Kidney (tissue), 13 donors: ENCODE measurements at regions not wholly inside any gene's neighbourhood (a gene's known extent, or its start where the extent isn't known, plus 50 kb on each side); places are given as distances from the start of the nearest gene placed in this dataset.

Experiments used
- DNase-seq, 5 donors: peaks; one replicate each; pipeline ENCODE4 v3.0.0-alpha.2; 2013 to 2020
- FAIRE-seq: peaks from 2 replicates; lab custom pipeline; 2012; peaks lifted over from hg19 to GRCh38; lab: Jason Lieb, UNC
- H3K27ac ChIP-seq, 2 donors: one replicate each; pipeline ENCODE4 v1.7.0; 2013; ENCODE audit warnings: low read depth in 2 of 2, low read length in 2 of 2, inconsistent platforms in 1 of 2
- H3K27me3 ChIP-seq: one replicate; pipeline ENCODE4 v1.7.1; 2013; ENCODE audit warnings: low read length, inconsistent platforms; ENCODE audit not compliant: control insufficient read depth, insufficient read depth
- H3K36me3 ChIP-seq, 3 donors: one replicate each; pipeline versions ENCODE4 v1.7.0 to v1.7.1; 2013; ENCODE audit warnings: low read length in 3 of 3, control low read depth in 1 of 3, inconsistent platforms in 1 of 3; ENCODE audit not compliant: insufficient read depth in 3 of 3, control insufficient read depth in 2 of 3
- H3K4me1 ChIP-seq, 3 donors: one replicate each; pipeline versions ENCODE4 v1.7.0 to v1.7.1; 2013; ENCODE audit warnings: low read length in 3 of 3, inconsistent platforms in 1 of 3, low read depth in 1 of 3; ENCODE audit not compliant: control insufficient read depth in 2 of 3, insufficient read depth in 2 of 3
- H3K4me3 ChIP-seq, 3 donors: one replicate each; pipeline versions ENCODE4 v1.7.0 to v1.8.1; 2013; ENCODE audit warnings: low read length in 3 of 3, control low read depth in 1 of 3, inconsistent platforms in 1 of 3
- H3K9ac ChIP-seq, 3 donors: one replicate each; pipeline versions ENCODE4 v1.7.0 to v1.7.1; 2013; ENCODE audit warnings: low read length in 3 of 3, control low read depth in 1 of 3, inconsistent platforms in 1 of 3
- H3K9me3 ChIP-seq, 3 donors: one replicate each; pipeline versions ENCODE4 v1.7.0 to v1.7.1; 2013; ENCODE audit warnings: low read length in 3 of 3, control low read depth in 1 of 3, inconsistent platforms in 1 of 3; ENCODE audit not compliant: control insufficient read depth in 2 of 3, insufficient read depth in 1 of 3
- intact Hi-C: fragments of 100-400 bp; cut with DNase I; formaldehyde crosslinking; loops from one replicate; pipeline ENCODE4 v1.11.1; 2022
- TF ChIP-seq, protein P1 (sequence below): IDR thresholded peaks from 3 replicates; pipeline ENCODE4 v1.5.1; 2012; ENCODE audit warnings: mild to moderate bottlenecking, moderate library complexity, borderline replicate concordance; ENCODE audit not compliant: insufficient read depth; ENCODE audit errors: extremely low read depth
- donor health status: control.
- donor health status: control.
- donor health status: control.
- donor health status: control.
- donor health status: control.
- donor health status: DM: yes; HTN: yes; CAD: no.
- donor health status: Normal renal cell carcinoma (clear cell type).

GRCh38 chr2:157191186-157191585, 66.3 kb upstream of the GALNT5 start:
- no peaks in the 10 kb centered on the region for H3K36me3 ChIP-seq
- DNase-seq (no peak), FAIRE-seq (no peak)
- no peaks in the 10 kb centered on the region for H3K9me3 ChIP-seq
- H3K27ac ChIP-seq, result no peak overlapping the region
- TF ChIP-seq, protein P1, sequence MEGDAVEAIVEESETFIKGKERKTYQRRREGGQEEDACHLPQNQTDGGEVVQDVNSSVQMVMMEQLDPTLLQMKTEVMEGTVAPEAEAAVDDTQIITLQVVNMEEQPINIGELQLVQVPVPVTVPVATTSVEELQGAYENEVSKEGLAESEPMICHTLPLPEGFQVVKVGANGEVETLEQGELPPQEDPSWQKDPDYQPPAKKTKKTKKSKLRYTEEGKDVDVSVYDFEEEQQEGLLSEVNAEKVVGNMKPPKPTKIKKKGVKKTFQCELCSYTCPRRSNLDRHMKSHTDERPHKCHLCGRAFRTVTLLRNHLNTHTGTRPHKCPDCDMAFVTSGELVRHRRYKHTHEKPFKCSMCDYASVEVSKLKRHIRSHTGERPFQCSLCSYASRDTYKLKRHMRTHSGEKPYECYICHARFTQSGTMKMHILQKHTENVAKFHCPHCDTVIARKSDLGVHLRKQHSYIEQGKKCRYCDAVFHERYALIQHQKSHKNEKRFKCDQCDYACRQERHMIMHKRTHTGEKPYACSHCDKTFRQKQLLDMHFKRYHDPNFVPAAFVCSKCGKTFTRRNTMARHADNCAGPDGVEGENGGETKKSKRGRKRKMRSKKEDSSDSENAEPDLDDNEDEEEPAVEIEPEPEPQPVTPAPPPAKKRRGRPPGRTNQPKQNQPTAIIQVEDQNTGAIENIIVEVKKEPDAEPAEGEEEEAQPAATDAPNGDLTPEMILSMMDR, result no peak
- no peaks in the 10 kb centered on the region for H3K27me3 ChIP-seq
- H3K4me3 ChIP-seq, result no peak overlapping the region
- H3K4me1 ChIP-seq, result no peaks in the 10 kb centered on the region
- intact Hi-C loops, result loop anchor here (10.0 kb wide), 1 partner anchor 1806 kb away; no protein-coding TSS in a partner anchor
- no peak overlapping the region for H3K9ac ChIP-seq

DNA sequence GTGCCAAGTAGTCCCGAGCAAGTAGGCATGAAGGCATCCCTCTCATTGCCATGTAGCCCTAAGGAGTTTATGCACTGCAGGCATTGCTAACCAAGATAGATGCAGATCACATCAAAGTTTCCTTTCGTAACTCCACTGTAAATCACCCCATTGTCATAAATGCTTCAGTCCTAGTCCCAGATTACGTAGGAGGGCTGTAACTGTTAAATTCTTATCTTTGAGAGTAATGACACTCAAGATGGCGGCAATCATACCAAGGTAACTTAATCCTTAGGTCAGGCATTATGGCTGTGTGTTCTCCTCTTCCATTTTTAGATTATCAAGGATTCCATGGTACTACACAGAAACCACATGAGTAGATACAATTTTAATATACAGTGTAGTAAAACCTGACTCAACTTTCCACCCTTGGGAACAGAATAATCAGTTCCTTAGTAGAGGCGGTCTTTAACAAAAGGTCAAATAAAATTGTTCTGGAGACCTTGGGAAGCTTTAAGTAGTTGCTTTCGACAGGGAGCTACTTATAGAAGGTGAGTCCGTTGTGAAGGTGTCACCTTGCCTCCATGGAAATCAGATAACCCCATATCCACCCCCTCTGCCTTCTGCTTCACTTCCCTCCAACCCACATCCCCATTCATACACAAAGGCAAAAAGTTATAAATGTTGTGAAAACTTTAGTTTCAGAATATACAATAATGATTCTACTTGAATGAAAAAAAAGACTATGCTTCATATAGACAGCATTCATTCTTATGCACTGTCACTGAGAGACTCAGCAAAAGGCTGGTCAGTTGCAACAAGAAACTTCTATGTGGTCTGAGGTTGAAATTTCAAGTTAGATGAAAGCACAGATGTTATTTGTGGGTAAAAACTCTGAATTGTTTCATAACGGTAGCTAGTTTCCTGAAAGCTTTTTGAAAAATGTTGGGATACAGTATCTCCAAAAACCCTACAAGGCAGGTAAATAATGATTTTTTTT, 64.8 kb upstream of the GALNT5 start:
- no peak for FAIRE-seq
- H3K9me3 ChIP-seq, result no peaks in the 10 kb centered on the region
- H3K27ac ChIP-seq, result no peak overlapping the region
- H3K27me3 ChIP-seq, result no peaks in the 10 kb centered on the region
- H3K4me3 ChIP-seq, result no peak overlapping the region
- no peaks in the 10 kb centered on the region for H3K4me1 ChIP-seq
- no peaks in the 10 kb centered on the region for H3K36me3 ChIP-seq
- no peak for DNase-seq
- intact Hi-C loops, result loop anchor here (10.0 kb wide), 1 partner anchor 1808 kb away; no protein-coding TSS in a partner anchor
- TF ChIP-seq, protein P1, result no peak
- no peak overlapping the region for H3K9ac ChIP-seq

DNA sequence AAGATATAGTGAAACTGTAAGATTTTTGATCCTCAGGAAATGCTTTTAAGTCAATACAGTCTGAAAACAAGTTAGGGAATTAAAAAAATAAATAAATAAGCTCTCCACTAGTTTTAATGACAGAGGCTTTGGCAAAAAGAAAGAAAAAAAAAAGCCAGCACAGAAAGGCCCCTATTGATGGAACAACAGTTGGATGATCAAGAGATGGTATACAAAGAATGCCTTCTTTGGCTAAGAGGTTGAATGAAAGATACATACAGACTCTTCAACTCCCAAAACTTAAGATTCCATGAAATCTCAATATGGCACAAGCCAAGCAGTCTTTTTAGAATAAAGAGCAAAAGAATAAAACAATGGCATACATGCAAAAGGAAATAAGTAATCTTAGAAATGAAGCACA, 64.0 kb upstream of the GALNT5 start:
- H3K9ac ChIP-seq, result no peak overlapping the region
- H3K9me3 ChIP-seq, result no peaks in the 10 kb centered on the region
- intact Hi-C loops, result loop anchor here (10.0 kb wide), 1 partner anchor 1809 kb away; no protein-coding TSS in a partner anchor
- no peak for DNase-seq
- H3K36me3 ChIP-seq, result no peaks in the 10 kb centered on the region
- FAIRE-seq, result no peak
- H3K4me3 ChIP-seq, result no peak overlapping the region
- no peaks in the 10 kb centered on the region for H3K4me1 ChIP-seq
- H3K27ac ChIP-seq, result no peak overlapping the region
- TF ChIP-seq, protein P1, result no peak
- H3K27me3 ChIP-seq, result no peaks in the 10 kb centered on the region
